PC-9 (cell line): ENCODE measurements at regions not wholly inside any gene's neighbourhood (a gene's known extent, or its start where the extent isn't known, plus 50 kb on each side); places are given as distances from the start of the nearest gene placed in this dataset.

ENCODE experiments used
- BruUV-seq: library from RNA; stranded (reverse); fragments of 400-500 nt; replicated peaks from 2 replicates; lab custom pipeline; 2021; lab: Mats Ljungman, UMichigan
- CTCF ChIA-PET: fragments of 300-600 bp; sonication (Branson Sonifier 250); formaldehyde crosslinking; loops from one replicate; lab custom pipeline; 2022; ENCODE audit warnings: antibody characterized with exemption; lab: Charles Lee
- POLR2A ChIA-PET: fragments of 300-600 bp; sonication (Branson Sonifier 250); formaldehyde crosslinking; loops from one replicate; lab custom pipeline; 2022; ENCODE audit warnings: antibody characterized with exemption; ENCODE audit not compliant: unreplicated experiment; lab: Charles Lee
- DNase-seq, 2 experiments: peaks; one replicate each; pipeline versions ENCODE4 v3.0.0 to v3.0.0-alpha.2; 2015 to 2022; ENCODE audit warnings: mixed read lengths in 1 of 2
- H2AFZ ChIP-seq: fragments of 200-600 bp; sonication (generic); 2 replicates; pipeline ENCODE4 v1.8.1; 2017; ENCODE audit warnings: antibody characterized with exemption
- H3F3A ChIP-seq: fragments of 200-600 bp; sonication (generic); 2 replicates; pipeline ENCODE4 v1.8.1; 2017; ENCODE audit warnings: antibody characterized with exemption, mild to moderate bottlenecking, low read depth; ENCODE audit not compliant: insufficient read depth
- H3K27ac ChIP-seq: fragments of 200-600 bp; sonication (generic); 2 replicates; pipeline ENCODE4 v1.6.1; 2016; ENCODE audit warnings: mixed run types
- H3K27me3 ChIP-seq: fragments of 200-600 bp; sonication (generic); 2 replicates; pipeline ENCODE4 v1.6.1; 2016; ENCODE audit warnings: low read depth, mixed run types; ENCODE audit not compliant: insufficient read depth
- H3K36me3 ChIP-seq: fragments of 200-600 bp; sonication (generic); 2 replicates; pipeline ENCODE4 v1.6.1; 2016; ENCODE audit warnings: low read depth, mixed run types
- H3K4me1 ChIP-seq: fragments of 200-600 bp; sonication (generic); replicated peaks from 2 replicates; pipeline ENCODE4 v1.6.1; 2016; ENCODE audit warnings: mixed run types; ENCODE audit not compliant: insufficient read depth
- H3K4me2 ChIP-seq: fragments of 200-600 bp; sonication (generic); 2 replicates; pipeline ENCODE4 v1.6.1; 2017; ENCODE audit warnings: mixed run types
- H3K4me3 ChIP-seq: fragments of 200-600 bp; sonication (generic); 2 replicates; pipeline ENCODE4 v1.6.1; 2016; ENCODE audit warnings: mixed run types
- H3K79me2 ChIP-seq: fragments of 200-600 bp; sonication (generic); 2 replicates; pipeline ENCODE4 v1.6.1; 2017; ENCODE audit warnings: low read depth, mixed run types
- H3K9me2 ChIP-seq: fragments of 200-600 bp; sonication (generic); 2 replicates; pipeline ENCODE4 v1.8.1; 2017; ENCODE audit warnings: mild to moderate bottlenecking; ENCODE audit not compliant: insufficient read depth
- H3K9me3 ChIP-seq: fragments of 200-600 bp; sonication (generic); 2 replicates; pipeline ENCODE4 v1.8.1; 2016; ENCODE audit warnings: low read depth; ENCODE audit not compliant: insufficient read depth
- H4K20me1 ChIP-seq: fragments of 200-600 bp; sonication (generic); 2 replicates; pipeline ENCODE4 v1.8.1; 2017; ENCODE audit not compliant: insufficient read depth
- EZH2 ChIP-seq: fragments of 200-600 bp; sonication (generic); IDR thresholded peaks from 2 replicates; pipeline ENCODE4 v1.8.0; 2017; ENCODE audit warnings: antibody characterized with exemption, low read depth
- intact Hi-C: fragments of 100-400 bp; cut with micrococcal nuclease; formaldehyde crosslinking; loops from one replicate; pipeline ENCODE4 v1.10.0; 2022; ENCODE audit not compliant: unreplicated experiment
- TF ChIP-seq, protein P1 (sequence below): fragments of 200-600 bp; sonication (generic); conservative IDR thresholded peaks from 2 replicates; pipeline ENCODE4 v1.6.1; 2017; ENCODE audit warnings: mixed run types, antibody characterized with exemption, mild to moderate bottlenecking, moderate library complexity

DNA sequence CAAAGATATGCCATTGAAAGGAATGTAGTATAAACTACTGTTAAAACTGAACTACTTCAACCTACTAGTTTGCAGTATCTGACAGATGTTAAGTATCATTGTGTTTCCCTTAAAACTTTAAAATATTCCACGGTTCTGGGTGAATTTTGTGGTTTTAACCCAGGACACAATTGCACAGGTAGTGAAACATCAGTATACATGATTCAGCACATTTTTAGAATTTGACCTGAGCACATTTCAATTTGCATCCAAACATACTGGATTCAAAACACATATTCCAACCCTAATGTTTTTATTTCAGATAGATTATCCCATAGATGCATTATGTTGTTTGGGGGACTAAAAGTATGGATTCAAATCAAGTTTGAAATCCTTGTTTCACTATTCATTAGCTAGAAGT, 129.9 kb upstream of the ZNF804B start:
- POLR2A ChIA-PET, result interaction anchor here (0.5 kb wide), 1 partner anchor 351 kb away, joined by 4 read pairs; no protein-coding TSS in a partner anchor

GRCh38 chr7:88628363-88629085, 131.0 kb upstream of the ZNF804B start:
- Histone ChIP-seq H3K4me3 (no peak overlapping the region), H3K4me2 (no peak overlapping the region), H3K9me3 (no peaks in the 10 kb centered on the region), H4K20me1 (no peaks in the 10 kb centered on the region), H3K4me1 (no peaks in the 10 kb centered on the region), H3K36me3 (no peaks in the 10 kb centered on the region), H3K27ac (no peak overlapping the region), H3F3A (no peaks in the 10 kb centered on the region), H3K27me3 (no peaks in the 10 kb centered on the region), H3K79me2 (no peaks in the 10 kb centered on the region), H3K9me2 (no peaks in the 10 kb centered on the region), H2AFZ (no peak overlapping the region)
- TF ChIP-seq, protein P1, sequence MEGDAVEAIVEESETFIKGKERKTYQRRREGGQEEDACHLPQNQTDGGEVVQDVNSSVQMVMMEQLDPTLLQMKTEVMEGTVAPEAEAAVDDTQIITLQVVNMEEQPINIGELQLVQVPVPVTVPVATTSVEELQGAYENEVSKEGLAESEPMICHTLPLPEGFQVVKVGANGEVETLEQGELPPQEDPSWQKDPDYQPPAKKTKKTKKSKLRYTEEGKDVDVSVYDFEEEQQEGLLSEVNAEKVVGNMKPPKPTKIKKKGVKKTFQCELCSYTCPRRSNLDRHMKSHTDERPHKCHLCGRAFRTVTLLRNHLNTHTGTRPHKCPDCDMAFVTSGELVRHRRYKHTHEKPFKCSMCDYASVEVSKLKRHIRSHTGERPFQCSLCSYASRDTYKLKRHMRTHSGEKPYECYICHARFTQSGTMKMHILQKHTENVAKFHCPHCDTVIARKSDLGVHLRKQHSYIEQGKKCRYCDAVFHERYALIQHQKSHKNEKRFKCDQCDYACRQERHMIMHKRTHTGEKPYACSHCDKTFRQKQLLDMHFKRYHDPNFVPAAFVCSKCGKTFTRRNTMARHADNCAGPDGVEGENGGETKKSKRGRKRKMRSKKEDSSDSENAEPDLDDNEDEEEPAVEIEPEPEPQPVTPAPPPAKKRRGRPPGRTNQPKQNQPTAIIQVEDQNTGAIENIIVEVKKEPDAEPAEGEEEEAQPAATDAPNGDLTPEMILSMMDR, result no peak
- TF ChIP-seq EZH2, result no peak
- ChIA-PET CTCF (interaction anchor here (0.7 kb wide), 1 partner anchor 13 kb away, joined by 4 read pairs; no protein-coding TSS in a partner anchor), POLR2A (no interaction called here)
- DNase-seq, result no peak
- no TSS peak for BruUV-seq
- intact Hi-C loops, result no loop called here

More for the DNA sequence above, 129.9 kb upstream of the ZNF804B start:
- Histone ChIP-seq H3K27me3 (no peaks in the 10 kb centered on the region), H3K9me3 (no peaks in the 10 kb centered on the region), H4K20me1 (no peaks in the 10 kb centered on the region), H3K36me3 (no peaks in the 10 kb centered on the region), H3K4me1 (no peaks in the 10 kb centered on the region), H3K79me2 (no peaks in the 10 kb centered on the region), H3K4me3 (no peak overlapping the region), H3K9me2 (no peaks in the 10 kb centered on the region), H2AFZ (no peak overlapping the region), H3K27ac (no peak overlapping the region), H3K4me2 (no peak overlapping the region), H3F3A (no peaks in the 10 kb centered on the region)
- intact Hi-C loops, result no loop called here
- CTCF ChIA-PET, result no interaction called here
- TF ChIP-seq, protein P1, result no peak
- TF ChIP-seq EZH2, result no peak
- DNase-seq, result no peak
- BruUV-seq, result no TSS peak

- no peaks in the 10 kb centered on the region for H3F3A ChIP-seq
- TF ChIP-seq, protein P1, result no peak
- no peak for TF ChIP-seq EZH2
- POLR2A ChIA-PET, result no interaction called here
- H3K9me3 ChIP-seq, result no peaks in the 10 kb centered on the region; the same call in 1 of the 2 replicates
- DNase-seq, result no peak
- intact Hi-C loops, result no loop called here
- no peaks in the 10 kb centered on the region for H3K9me2 ChIP-seq
- H3K36me3 ChIP-seq, result no peaks in the 10 kb centered on the region
- no peaks in the 10 kb centered on the region for H3K4me1 ChIP-seq
- BruUV-seq, result no TSS peak
- CTCF ChIA-PET, result no interaction called here
- no peak overlapping the region for H3K4me3 ChIP-seq
- H3K27me3 ChIP-seq, result no peaks in the 10 kb centered on the region
- no peaks in the 10 kb centered on the region for H3K79me2 ChIP-seq
- H2AFZ ChIP-seq, result no peak overlapping the region; the same call in 1 of the 2 replicates
- H4K20me1 ChIP-seq, result no peaks in the 10 kb centered on the region
- no peak overlapping the region for H3K27ac ChIP-seq
- H3K4me2 ChIP-seq, result no peak overlapping the region
Measured at GRCh38 chr7:88617185-88617584, 142.3 kb upstream of the ZNF804B start.
